ENCODE measurements at regions not wholly inside any gene's neighbourhood (a gene's known extent, or its start where the extent isn't known, plus 50 kb on each side); places are given as distances from the start of the nearest gene placed in this dataset.
"Not testable (repeated sequence)": the region's sequence is repeated elsewhere in the genome, so short reads cannot be mapped to it uniquely, and the experiment has no call there.

DNA sequence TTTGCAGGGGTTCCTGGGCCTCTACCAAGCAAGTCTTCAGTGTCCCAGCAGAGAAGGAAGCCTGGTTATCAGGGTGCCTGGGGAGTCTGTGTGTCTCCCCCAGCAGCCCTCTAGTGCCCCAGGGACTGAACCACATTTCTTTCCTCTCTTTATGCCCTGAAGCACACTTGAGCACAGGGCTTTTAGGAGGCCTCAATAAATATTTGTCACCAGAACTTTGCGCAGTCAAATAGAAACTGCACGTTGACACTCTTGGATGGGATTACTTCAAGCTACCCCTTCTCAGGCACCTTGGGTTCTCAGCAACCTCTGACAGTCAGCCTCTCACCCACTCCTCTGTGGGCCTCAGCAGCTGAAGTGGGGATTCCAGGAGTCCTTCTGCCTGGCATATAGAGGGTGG lies 226.6 kb upstream of the HES1 start:
- DNase-seq = no peak

GRCh38 chr3:193910310-193910709 lies 225.6 kb upstream of the HES1 start:
- no peak for DNase-seq

DNA sequence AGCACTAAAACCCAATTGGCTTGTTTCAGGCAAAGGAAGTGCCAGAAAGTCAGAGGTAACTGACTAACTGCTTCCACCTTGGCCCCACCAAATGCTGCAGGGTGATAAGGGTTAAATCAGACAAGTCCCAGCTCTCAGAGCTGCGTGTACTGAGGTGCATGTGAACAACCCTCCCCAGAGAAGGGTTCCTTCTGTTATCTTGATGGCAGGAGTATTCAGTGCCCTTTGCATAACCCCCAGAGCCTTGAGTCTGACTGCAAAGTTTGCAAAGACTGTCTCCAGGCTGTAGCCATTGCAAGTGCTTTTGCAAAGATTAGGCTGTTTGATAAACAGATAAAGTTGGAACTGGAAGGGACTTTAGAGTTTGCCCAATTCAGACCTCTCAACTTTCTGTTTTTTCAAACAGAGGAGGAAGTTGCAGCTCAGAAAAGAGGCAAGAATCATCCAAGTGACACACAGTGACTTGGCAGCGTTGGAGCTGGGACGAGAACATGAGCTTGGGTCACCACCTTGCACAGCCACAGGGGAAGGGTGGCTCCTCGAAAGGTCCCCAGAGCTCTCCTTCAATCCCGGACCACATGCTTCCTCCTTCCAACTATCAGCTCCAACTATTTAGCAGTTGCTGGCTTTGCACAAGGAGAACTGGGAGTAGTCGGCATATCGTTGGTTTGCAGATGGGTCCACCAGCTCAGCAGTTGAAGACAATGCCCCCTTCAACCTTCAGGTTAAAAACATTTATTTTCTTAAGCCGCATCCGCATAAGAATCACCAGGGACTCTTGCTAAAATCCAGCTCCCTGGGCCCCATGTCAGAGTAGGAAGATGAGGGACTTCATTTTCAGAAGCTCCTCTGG lies 224.8 kb upstream of the HES1 start:
- DNase-seq = no peak

GRCh38 chr3:193911784-193912340 lies 224.1 kb upstream of the HES1 start:
- DNase-seq = no peak

- no peak for DNase-seq
These were observed 223.2 kb upstream of the HES1 start for GRCh38 chr3:193912621-193913178.

DNA sequence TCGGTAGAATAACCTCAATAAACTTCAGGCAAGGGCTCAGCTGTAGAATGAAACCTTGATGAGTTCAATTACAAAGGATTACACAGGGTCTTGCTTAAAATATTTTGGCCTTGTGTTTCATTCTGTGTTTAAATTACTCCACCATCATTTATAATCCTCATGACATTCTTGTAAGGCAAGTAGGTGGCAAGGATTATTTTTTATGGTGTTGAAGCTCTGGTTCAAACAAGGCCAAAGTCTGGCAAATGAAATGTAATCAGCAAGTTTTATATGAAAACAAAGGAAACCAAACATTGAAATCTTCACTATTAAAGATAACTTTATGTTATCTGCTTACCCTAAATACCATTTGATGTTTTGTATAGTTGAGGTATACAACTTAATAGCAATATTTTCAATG lies 221.3 kb upstream of the HES1 start:
- DNase-seq = no peak

- DNase-seq = no peak
These were observed 220.8 kb upstream of the HES1 start for GRCh38 chr3:193915099-193915498.

DNA sequence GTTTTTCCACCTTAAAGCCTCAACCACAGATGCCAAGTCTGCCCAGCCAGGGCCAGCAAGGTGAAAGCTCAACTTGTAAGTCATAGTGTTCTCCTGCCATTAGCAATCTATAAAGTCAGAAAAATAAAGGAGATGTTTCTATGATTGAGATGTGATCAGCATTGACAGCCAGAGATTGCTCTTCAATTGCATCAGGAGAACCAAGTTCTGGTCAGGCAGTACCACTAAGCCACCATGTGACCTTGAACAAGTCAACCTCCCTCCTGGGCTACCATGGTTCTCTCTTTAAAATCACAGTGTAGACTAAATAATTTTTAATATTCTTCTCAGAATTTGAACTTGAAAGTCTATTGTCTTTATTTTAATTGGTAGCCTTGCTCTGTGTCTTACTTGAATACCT lies 220.3 kb upstream of the HES1 start:
- no peak for DNase-seq

GRCh38 chr3:193917158-193917557 lies 218.8 kb upstream of the HES1 start:
- no peak for DNase-seq

DNA sequence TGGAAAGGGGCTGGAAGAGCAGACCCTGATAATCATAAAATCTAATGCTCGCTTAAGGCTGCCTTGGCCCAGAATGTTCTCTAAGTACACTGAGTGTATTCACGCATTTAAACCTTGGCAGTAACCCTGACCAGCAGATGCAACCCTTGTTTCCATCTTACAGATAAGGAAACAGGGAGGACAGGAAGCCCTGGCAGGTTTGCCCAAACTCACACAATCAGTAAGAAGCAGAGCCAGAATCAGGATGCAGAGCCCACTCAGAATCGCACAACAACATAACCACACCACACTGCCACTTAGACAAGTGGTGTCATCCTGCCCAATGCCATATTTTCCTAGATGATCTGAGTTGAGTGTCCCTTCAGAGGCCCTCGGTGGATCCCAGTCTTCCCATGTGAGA lies 214.5 kb upstream of the HES1 start:
- DNase-seq = no peak

DNA sequence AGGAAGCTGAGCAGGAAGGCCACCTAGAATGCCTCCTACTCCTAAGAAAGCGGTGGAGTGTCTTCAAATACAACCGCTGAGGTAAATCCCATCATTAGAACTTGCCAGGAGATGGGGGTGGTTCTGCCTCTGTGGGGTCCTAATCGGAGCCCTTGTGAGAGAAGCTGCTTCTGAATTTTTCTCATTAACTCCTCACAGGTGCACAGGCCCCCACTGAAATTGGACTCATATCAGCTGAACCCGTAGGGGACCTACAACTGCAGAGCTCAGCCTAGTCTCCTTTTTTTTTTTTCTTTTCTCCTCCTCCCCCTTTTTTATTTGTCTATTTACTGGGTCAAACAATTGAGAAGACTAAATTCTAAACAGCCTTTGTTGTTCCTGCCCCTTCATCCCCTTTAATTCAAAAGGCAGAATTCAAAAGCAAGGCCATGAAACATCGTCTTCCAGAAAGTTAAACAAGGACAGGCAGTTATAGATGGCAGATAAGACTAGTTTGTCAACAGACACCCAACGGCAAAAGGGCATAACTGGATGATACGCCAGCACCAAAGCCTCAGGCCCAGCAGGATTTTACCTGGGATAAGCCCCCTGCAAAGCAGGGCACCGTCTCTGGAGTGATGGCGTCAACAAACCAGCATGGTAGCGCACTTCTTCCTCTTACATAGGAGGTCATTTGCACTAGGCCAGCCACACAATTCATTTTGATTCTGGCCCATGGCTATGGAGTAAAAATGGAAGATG lies 213.7 kb upstream of the HES1 start:
- no peak for DNase-seq

- DNase-seq = not testable (repeated sequence)
These were observed 212.0 kb upstream of the HES1 start for GRCh38 chr3:193923958-193924357.

DNA sequence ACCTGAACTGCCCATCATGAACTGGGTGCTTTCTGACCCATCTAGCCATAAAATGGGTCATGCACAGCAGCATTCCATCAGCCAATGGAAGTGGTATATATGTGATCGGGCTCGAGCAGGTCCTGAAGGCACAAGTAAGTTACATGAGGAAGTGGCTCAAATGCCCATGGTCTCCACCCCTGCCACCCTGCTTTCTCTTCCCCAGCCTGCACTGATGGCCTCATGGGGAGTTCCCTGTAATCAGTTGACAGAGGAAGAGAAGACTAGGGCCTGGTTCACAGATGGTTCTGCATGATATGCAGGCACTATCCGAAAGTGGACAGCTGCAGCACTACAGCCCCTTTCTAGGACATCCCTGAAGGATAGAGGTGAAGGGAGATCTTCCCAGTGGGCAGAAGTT lies 209.9 kb upstream of the HES1 start:
- not testable (repeated sequence) for DNase-seq

GRCh38 chr3:193927413-193928206 lies 208.3 kb upstream of the HES1 start:
- not testable (repeated sequence) for DNase-seq

GRCh38 chr3:193928354-193929209 lies 207.4 kb upstream of the HES1 start:
- no peak for DNase-seq

- no peak for DNase-seq
These were observed 206.6 kb upstream of the HES1 start for GRCh38 chr3:193929373-193929772.

DNA sequence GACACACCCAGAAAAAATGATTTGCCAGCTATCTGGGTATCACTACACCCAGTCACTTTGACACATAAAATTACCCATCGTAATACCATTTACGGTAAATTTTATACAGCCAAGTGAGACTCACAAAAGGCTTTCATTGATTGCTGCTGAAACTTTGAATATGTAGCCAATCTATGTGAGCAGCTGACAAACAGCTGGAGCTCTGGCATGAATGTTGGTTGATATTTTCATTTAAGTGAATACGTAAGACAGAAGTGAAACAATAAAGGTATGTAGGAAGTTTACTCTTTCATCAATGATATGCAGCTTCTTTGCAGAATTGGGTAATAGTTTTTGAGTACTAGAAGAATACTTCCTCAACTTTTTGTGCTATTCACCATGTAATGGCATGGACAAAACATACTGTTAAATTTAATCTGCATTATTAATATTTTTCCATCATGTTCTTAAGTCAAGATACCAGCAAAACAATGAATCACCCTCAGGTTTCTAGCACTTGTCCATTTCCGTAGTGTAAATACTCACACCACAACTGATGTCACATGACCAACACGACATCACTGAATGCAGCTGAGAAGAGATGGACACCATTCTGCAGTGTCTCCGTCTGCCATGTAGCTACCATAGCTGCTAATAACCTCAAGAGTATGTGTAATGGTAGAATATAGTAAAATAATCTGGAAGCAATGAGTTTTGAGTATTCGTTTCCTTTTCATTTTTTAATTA lies 205.9 kb upstream of the HES1 start:
- DNase-seq = no peak

DNA sequence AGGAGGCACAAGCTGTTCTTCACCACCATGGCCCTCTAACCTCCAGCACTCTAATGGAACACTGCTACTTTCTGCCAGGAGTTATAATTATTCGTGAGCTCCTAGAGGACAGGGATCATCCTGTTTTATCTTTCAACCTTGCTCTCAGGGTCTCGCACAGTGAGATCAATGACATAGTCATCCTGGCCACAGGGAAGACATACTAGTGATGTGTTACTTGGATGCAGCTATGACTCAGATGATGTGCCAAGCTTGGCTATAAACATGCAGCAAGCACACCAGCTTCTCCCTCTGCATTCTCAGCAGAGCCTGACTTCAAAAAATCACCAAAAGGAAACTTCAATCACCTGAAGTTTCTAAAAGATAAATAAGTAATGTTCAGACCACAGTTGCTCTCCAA lies 203.8 kb upstream of the HES1 start:
- DNase-seq = no peak

- DNase-seq = no peak
These were observed 203.4 kb upstream of the HES1 start for GRCh38 chr3:193932576-193932975.

GRCh38 chr3:193933451-193933850 lies 202.5 kb upstream of the HES1 start:
- DNase-seq = no peak

- DNase-seq = no peak
These were observed 200.0 kb upstream of the HES1 start for GRCh38 chr3:193935916-193936315.

All from eye (tissue), 1 donor.